Liver (tissue), 8 donors: ENCODE measurements at regions not wholly inside any gene's neighbourhood (a gene's known extent, or its start where the extent isn't known, plus 50 kb on each side); places are given as distances from the start of the nearest gene placed in this dataset.

Experiments used
- DNase-seq: peaks from one replicate; pipeline ENCODE4 v3.0.0-alpha.2; 2017; ENCODE audit warnings: low spot score
- H3K27ac ChIP-seq, 2 donors: one replicate each; pipeline ENCODE4 v1.7.0; 2013; ENCODE audit warnings: inconsistent platforms in 2 of 2, low read length in 2 of 2, control low read depth in 1 of 2, low read depth in 1 of 2, mild to moderate bottlenecking in 1 of 2
- H3K27me3 ChIP-seq, 4 donors: one replicate each; pipeline versions ENCODE4 v1.6.1 to v1.7.0; 2013; ENCODE audit warnings: low read length in 3 of 4, inconsistent platforms in 1 of 4, mild to moderate bottlenecking in 1 of 4, moderate library complexity in 1 of 4; ENCODE audit not compliant: control insufficient read depth in 4 of 4, insufficient read depth in 4 of 4
- H3K36me3 ChIP-seq, 4 donors: one replicate each; pipeline versions ENCODE4 v1.6.1 to v1.7.0; 2013; ENCODE audit warnings: low read length in 3 of 4, mild to moderate bottlenecking in 3 of 4, low read depth in 1 of 4, moderate library complexity in 1 of 4; ENCODE audit not compliant: control insufficient read depth in 4 of 4, insufficient read depth in 3 of 4
- H3K4me1 ChIP-seq, 4 donors: one replicate each; pipeline versions ENCODE4 v1.6.1 to v1.7.0; 2013; ENCODE audit warnings: low read length in 3 of 4, mild to moderate bottlenecking in 3 of 4, moderate library complexity in 1 of 4; ENCODE audit not compliant: control insufficient read depth in 4 of 4, insufficient read depth in 4 of 4
- H3K4me3 ChIP-seq, 3 donors: one replicate each; pipeline versions ENCODE4 v1.6.1 to v1.7.0; 2013; ENCODE audit warnings: low read length in 3 of 3, control low read depth in 1 of 3, low read depth in 1 of 3, mild to moderate bottlenecking in 1 of 3
- H3K9ac ChIP-seq, 2 donors: one replicate each; pipeline ENCODE4 v1.7.0; 2013; ENCODE audit warnings: low read length in 2 of 2, mild to moderate bottlenecking in 2 of 2, moderate library complexity in 2 of 2, control low read depth in 1 of 2, low read depth in 1 of 2
- H3K9me3 ChIP-seq, 4 donors: one replicate each; pipeline versions ENCODE4 v1.6.1 to v1.7.0; 2013; ENCODE audit warnings: low read length in 3 of 4; ENCODE audit not compliant: control insufficient read depth in 4 of 4
- ATF3 ChIP-seq: IDR thresholded peaks from 2 replicates; pipeline ENCODE4 v1.6.1; 2016; ENCODE audit warnings: antibody characterized with exemption
- CTCF ChIP-seq: fragments of 150-350 bp; IDR thresholded peaks from 2 replicates; pipeline ENCODE4 v1.5.1; 2017; ENCODE audit warnings: improper control_type of control experiment, low read depth, low read length; ENCODE audit not compliant: missing input control
- EGR1 ChIP-seq, 2 donors: IDR thresholded peaks; 2 replicates each; pipeline ENCODE4 v1.6.1; 2016 to 2018; ENCODE audit warnings: antibody characterized with exemption in 2 of 2, low read depth in 2 of 2
- FOXA1 ChIP-seq: IDR thresholded peaks from 2 replicates; pipeline ENCODE4 v1.6.1; 2016; ENCODE audit warnings: antibody characterized with exemption
- FOXA2 ChIP-seq: IDR thresholded peaks from 2 replicates; pipeline ENCODE4 v1.6.1; 2016; ENCODE audit warnings: antibody characterized with exemption
- GABPA ChIP-seq, 2 donors: IDR thresholded peaks in 1 of 2; conservative IDR thresholded peaks in 1 of 2; 2 replicates each; pipeline ENCODE4 v1.6.1; 2016; ENCODE audit warnings: antibody characterized with exemption in 2 of 2, mild to moderate bottlenecking in 1 of 2, moderate library complexity in 1 of 2
- HNF4A ChIP-seq, 2 donors: conservative IDR thresholded peaks; 2 replicates each; pipeline ENCODE4 v1.6.1; 2016; ENCODE audit warnings: antibody characterized with exemption in 2 of 2, mild to moderate bottlenecking in 2 of 2
- HNF4G ChIP-seq: IDR thresholded peaks from 2 replicates; pipeline ENCODE4 v1.6.1; 2016; ENCODE audit warnings: antibody characterized with exemption
- JUND ChIP-seq, 2 donors: IDR thresholded peaks; 2 replicates each; pipeline ENCODE4 v1.6.1; 2016; ENCODE audit warnings: antibody characterized with exemption in 2 of 2
- MAX ChIP-seq: IDR thresholded peaks from 2 replicates; pipeline ENCODE4 v1.6.1; 2016; ENCODE audit warnings: antibody characterized with exemption
- NR2F2 ChIP-seq: IDR thresholded peaks from 2 replicates; pipeline ENCODE4 v1.6.1; 2016; ENCODE audit warnings: antibody characterized with exemption
- RAD21 ChIP-seq, 2 donors: IDR thresholded peaks; 2 replicates each; pipeline ENCODE4 v1.6.1; 2016; ENCODE audit warnings: antibody characterized with exemption in 2 of 2, mild to moderate bottlenecking in 2 of 2
- REST ChIP-seq: IDR thresholded peaks from 2 replicates; pipeline ENCODE4 v1.6.1; 2016; ENCODE audit warnings: antibody characterized with exemption, mild to moderate bottlenecking
- RXRA ChIP-seq, 2 donors: IDR thresholded peaks; 2 replicates each; pipeline ENCODE4 v1.6.1; 2017 to 2018; ENCODE audit warnings: antibody characterized with exemption in 2 of 2, mild to moderate bottlenecking in 1 of 2
- SP1 ChIP-seq: IDR thresholded peaks from 2 replicates; pipeline ENCODE4 v1.6.1; 2018; ENCODE audit warnings: antibody characterized with exemption, mild to moderate bottlenecking
- TAF1 ChIP-seq: conservative IDR thresholded peaks from 2 replicates; pipeline ENCODE4 v1.6.1; 2016; ENCODE audit warnings: antibody characterized with exemption, mild to moderate bottlenecking
- YY1 ChIP-seq: IDR thresholded peaks from 2 replicates; pipeline ENCODE4 v1.6.1; 2016; ENCODE audit warnings: antibody characterized with exemption, mild to moderate bottlenecking
- ZBTB33 ChIP-seq: IDR thresholded peaks from 2 replicates; pipeline ENCODE4 v1.6.1; 2016; ENCODE audit warnings: antibody characterized with exemption
- WGBS: extraction: QIAGEN DNeasy Blood & Tissue Kit; methylation state at CpG from one replicate; pipeline ENCODE4 v1.1.7; 2013; 5-methylcytosine and 5-hydroxymethylcytosine counted together
- donor health status: healthy.
- donor health status: healthy.
- donor health status: healthy.
- donor health status: healthy.
- donor health status: healthy.

GRCh38 chr5:120088412-120088811 is 375.7 kb upstream of the PRR16 start:
- Histone ChIP-seq H3K27me3 (peaks cover 0 to 2% (median 0%) of the 10 kb centered on the region in 4 donors), H3K36me3 (no peaks in the 10 kb centered on the region), H3K4me1 (no peaks in the 10 kb centered on the region), H3K9me3 (no peaks in the 10 kb centered on the region), H3K4me3 (no peak overlapping the region), H3K27ac (no peak overlapping the region), H3K9ac (no peak overlapping the region)
- TF ChIP-seq FOXA1 = no peak
- no peak for TF ChIP-seq RAD21 (IDR thresholded peaks at IDR 0.05)
- TF ChIP-seq HNF4G = no peak
- TF ChIP-seq SP1 = no peak
- TF ChIP-seq EGR1 (IDR thresholded peaks at IDR 0.05; ENCODE audit: low read depth in 2 of 2) = no peak
- TF ChIP-seq MAX = no peak
- no peak for TF ChIP-seq GABPA (IDR thresholded peaks at IDR 0.05 in 1 of 2, conservative IDR thresholded peaks at IDR 0.05 in 1 of 2)
- no peak for TF ChIP-seq RXRA (IDR thresholded peaks at IDR 0.05)
- TF ChIP-seq JUND (IDR thresholded peaks at IDR 0.05) = no peak
- no peak for TF ChIP-seq CTCF
- no peak for TF ChIP-seq YY1
- DNase-seq = no peak
- WGBS = 78% methylated on average over 2 of the region's 2 CpGs

GRCh38 chr5:120088836-120089235 is 375.3 kb upstream of the PRR16 start:
- peaks cover 0 to 2% (median 0%) of the 10 kb centered on the region in 4 donors for H3K27me3 ChIP-seq
- no peak overlapping the region for H3K4me3 ChIP-seq
- WGBS = 57% methylated on average over 1 of the region's 1 CpG
- H3K36me3 ChIP-seq = no peaks in the 10 kb centered on the region
- H3K9ac ChIP-seq = no peak overlapping the region
- no peaks in the 10 kb centered on the region for H3K9me3 ChIP-seq
- no peak overlapping the region for H3K27ac ChIP-seq
- no peak for TF ChIP-seq NR2F2
- TF ChIP-seq REST = no peak
- TF ChIP-seq RXRA (IDR thresholded peaks at IDR 0.05) = no peak
- TF ChIP-seq TAF1 = no peak
- TF ChIP-seq ZBTB33 = no peak
- TF ChIP-seq YY1 = no peak
- TF ChIP-seq FOXA2 = no peak
- TF ChIP-seq GABPA (IDR thresholded peaks at IDR 0.05 in 1 of 2, conservative IDR thresholded peaks at IDR 0.05 in 1 of 2) = no peak
- TF ChIP-seq ATF3 = no peak
- TF ChIP-seq HNF4G = no peak
- TF ChIP-seq MAX = no peak
- no peak for TF ChIP-seq EGR1 (IDR thresholded peaks at IDR 0.05; ENCODE audit: low read depth in 2 of 2)
- TF ChIP-seq CTCF = no peak
- no peak for TF ChIP-seq RAD21 (IDR thresholded peaks at IDR 0.05)
- no peak for TF ChIP-seq JUND (IDR thresholded peaks at IDR 0.05)
- TF ChIP-seq SP1 = no peak
- no peak for TF ChIP-seq HNF4A (conservative IDR thresholded peaks at IDR 0.05)
- TF ChIP-seq FOXA1 = no peak
- no peak for DNase-seq
- no peaks in the 10 kb centered on the region for H3K4me1 ChIP-seq
